Activated CD4-positive, alpha-beta T cell treated with anti-CD3 and anti-CD28 coated beads, Interleukin-2, amount 50 U/mL, for 1 hour (primary cell): ENCODE measurements at regions not wholly inside any gene's neighbourhood (a gene's known extent, or its start where the extent isn't known, plus 50 kb on each side); places are given as distances from the start of the nearest gene placed in this dataset.

Experiments used
- DNase-seq: peaks from one replicate; pipeline ENCODE4 v3.0.0-alpha.2; 2020

DNA sequence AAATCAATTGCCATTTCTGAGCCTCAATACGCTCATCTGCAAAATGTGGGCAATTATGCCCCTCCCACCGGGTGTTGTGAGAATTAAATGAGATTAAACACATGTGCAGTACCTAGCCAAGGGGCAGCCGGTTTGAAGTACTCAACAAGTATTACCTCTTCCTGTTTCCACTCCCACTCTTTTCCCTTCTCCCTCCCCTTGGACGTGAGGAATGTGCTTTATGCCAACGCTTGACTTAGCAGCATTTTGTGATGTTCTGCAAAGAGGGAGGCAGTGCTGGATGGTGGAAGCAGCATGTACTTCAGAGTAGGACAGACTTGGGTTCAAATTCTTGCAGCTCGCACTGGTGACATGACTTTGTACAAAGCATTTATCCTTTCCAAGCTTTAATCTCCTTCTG, 306.0 kb downstream of the BUD13 start:
- no peak for DNase-seq

DNA sequence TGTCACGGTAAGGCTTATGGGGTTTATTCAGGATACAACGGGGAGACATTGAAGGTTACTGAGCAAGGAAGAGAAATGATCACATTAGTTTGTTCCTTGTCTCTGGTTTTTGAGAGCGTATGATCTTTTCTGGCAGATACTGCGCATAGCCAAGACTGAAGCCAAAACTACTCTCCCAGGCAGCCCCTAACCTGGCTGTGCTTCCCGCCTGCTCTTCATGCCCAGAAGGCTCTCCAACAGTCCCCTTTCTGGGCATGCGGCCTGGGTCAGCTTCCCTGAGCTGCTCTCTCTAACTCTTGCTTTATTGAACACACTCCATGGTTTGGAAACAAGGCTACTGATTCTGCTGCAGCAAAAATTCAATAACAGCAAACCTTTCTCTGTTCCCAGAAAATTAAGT, 306.6 kb downstream of the BUD13 start:
- no peak for DNase-seq

GRCh38 chr11:116465056-116465455, 307.7 kb downstream of the BUD13 start:
- no peak for DNase-seq

GRCh38 chr11:116461789-116462188, 311.0 kb downstream of the BUD13 start:
- no peak for DNase-seq

- DNase-seq: no peak
Measured at GRCh38 chr11:116460156-116460920, 312.4 kb downstream of the BUD13 start.

DNA sequence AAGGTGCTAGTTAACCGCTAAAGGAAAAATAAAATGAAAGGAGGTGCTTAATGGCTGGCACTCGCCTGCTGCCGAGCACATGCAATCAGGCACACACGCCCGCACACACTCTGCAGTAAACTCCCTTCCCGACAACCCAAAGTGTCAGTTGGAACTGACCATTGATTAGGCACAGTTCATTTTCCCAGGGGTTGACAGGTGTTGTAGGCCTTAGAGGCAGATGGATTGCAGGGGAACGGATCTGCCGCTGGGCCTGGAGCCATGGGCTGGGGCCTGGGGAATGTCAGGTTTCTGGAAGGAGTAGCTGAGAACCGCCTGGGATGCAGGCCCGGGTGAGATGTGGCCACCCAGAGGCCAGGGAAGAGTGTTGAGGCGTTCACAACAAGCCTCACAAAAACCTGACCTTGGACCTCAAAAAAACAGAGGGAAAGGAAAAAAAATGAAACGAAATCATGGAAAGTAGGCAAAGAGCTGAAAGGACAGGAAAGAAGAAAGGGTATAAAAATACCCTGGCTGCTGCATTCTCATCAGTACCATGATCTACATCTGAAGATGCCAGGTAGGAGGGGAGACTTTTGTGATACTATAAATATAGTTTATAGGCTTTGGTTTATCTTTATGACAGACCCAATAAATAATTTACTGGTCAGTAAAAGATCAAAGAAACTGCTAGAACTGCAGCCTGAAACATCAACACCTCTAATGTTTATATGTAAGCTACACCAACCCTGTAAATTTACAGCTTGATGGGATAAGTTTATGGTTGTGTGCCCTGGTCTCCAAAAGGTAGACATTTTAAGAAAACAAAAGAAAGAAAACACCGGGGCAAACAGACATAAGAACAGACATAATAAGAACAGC, 313.4 kb downstream of the BUD13 start:
- no peak for DNase-seq

DNA sequence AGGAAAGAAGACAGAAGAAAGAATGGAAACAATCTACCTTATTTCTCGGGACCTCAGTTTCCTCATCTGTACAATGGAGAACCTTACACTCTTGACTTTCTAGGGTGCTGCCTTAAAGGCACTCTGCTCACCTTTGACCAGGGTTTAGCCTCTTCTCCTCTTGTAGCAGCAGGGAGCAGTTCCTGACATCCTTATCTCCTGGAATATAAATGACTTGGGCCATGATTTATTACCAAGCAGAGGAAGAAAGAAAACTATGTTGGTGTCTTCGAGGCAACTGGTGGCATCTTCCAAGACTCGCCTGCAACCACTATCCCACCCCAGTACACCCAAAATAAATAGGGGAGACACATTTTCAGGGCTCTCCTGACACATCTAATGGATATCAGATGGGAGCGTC, 314.2 kb downstream of the BUD13 start:
- no peak for DNase-seq

- DNase-seq: no peak
Measured at GRCh38 chr11:116457336-116458007, 315.3 kb downstream of the BUD13 start.

GRCh38 chr11:116454951-116455350, 317.8 kb downstream of the BUD13 start:
- DNase-seq: no peak

DNA sequence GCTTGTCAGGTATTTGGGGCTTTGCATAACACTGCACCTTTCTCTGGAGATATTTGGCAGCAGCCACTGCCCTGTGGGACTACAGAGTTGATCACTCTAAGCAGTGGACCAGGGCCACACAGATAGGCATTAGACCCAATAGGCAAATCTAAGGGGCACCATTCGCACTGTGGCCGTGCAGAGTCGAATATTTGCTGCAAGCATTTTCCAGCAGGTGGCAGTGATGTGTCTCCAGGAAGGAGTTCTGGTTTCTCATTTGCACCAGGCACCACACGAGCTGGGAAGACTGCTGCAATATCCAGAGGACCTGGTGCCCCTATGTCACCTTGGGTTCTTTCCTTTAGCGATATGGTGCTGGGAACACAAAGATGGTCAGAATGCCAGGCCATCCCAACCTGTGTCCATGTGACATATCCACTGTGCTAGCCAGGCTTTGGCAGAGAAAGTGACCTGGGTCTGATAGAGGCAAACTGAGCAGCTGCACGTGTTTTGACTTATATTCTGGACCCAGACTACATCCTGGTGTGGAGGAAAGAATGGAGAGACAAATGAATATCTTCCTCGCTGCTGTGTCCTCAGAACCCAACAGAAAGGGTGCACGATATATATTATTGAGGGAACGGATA, 318.7 kb downstream of the BUD13 start:
- no peak for DNase-seq

- no peak for DNase-seq
Measured at GRCh38 chr11:116452461-116452860, 320.3 kb downstream of the BUD13 start.

DNA sequence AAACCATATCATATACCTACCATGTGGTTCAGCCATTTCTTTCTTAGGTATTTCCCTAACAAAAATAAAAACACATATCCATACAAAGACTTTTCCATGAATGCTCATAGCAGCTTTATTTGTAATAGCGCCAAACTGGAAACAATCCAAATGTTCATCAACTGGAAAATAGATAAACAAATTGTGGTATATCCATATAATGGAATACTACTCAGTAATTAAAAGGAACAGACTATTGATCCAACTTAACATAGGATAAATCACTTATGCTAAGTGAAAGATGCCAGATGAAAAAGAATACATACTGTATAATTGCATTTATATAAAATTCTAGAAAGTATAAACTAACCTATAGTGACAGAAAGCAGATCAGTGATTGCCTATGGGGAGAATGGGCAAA, 323.3 kb downstream of the BUD13 start:
- DNase-seq: no peak

DNA sequence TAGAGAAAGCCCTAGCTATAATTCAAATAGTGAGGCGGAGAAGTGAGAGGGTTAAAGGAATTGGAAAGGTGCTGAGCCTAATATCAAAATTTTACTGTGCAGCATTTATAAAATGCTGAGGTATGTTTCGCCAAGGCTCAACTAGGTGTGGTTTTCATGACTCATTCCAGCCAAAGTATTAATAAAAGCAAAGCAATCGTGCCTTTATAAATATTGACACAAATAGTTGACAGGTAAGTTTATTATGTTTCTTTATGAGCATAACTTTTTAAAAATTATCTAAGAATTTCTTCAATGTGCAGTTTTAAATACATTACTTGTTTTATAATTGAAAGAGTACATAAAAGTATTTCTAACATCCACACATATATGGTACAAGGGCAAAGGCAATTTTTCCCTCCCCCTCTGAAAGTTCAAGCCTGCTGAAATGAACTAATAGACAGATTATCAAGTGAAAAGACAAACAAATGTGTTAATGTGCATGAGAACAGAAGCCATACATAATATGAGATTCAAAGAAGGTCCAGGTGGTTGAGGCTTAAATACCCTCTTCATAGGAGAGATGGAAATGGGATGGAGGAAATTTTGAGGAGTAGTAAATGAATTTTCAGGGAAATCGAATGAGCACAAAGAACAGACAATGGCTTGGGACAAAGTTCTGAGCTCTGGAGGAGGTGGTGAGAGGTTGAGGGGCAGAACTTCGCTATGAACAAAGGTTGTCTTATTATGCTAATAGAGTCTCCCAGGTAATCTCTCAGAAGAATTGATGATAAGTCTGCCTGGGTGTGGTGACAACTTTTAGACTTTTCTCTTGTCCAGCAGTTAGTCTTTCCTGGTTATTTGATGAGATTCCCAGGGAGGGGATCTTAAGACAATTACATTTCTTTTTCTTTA, 326.5 kb downstream of the BUD13 start:
- DNase-seq: no peak

DNA sequence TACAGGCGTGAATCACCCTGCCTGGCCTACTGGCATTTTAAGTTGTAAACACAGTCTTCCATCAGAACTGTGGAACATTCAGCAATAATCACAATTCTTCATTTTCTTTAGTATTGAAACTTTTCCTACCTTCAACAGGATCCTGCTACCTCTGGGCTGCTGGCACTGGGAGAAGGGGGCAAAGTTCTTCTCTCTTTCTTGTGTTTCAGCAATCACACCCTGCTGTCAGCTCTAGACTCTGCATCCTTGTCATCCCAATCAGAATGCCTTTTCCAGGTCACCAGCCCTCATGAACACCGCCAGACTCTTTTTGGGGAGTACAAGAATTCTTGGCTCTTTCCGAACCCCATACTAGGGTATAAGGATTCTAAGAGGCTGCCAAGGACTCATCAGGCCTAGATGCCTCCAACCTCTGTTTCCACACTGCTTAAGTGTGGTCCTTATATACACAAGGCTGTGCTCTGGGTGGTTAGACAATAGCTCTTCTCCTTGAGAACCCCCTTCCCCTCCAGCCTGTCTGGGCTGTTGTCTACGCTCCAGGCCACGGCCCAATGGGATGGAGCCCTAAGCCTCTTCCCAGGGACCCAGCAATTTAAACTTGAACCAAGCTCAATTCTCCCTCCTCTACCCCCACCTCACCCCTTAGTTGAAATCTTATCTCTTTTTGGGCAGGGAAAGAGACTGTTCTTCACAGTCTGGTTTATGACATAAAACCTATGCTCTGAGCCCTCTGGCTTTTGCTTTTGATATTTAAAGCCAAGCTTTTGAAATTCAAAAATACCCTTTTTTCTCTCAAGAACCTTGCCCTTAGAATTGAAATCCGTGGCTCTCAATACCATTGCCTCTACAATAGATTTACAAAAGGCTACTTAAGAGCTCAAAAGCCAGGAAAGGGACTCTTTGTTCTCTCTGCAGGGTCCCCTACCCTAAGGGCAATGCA, 327.4 kb downstream of the BUD13 start:
- no peak for DNase-seq

- DNase-seq: no peak
Measured at GRCh38 chr11:116442238-116442752, 330.5 kb downstream of the BUD13 start.

- no peak for DNase-seq
Measured at GRCh38 chr11:116439361-116439677, 333.5 kb downstream of the BUD13 start.

DNA sequence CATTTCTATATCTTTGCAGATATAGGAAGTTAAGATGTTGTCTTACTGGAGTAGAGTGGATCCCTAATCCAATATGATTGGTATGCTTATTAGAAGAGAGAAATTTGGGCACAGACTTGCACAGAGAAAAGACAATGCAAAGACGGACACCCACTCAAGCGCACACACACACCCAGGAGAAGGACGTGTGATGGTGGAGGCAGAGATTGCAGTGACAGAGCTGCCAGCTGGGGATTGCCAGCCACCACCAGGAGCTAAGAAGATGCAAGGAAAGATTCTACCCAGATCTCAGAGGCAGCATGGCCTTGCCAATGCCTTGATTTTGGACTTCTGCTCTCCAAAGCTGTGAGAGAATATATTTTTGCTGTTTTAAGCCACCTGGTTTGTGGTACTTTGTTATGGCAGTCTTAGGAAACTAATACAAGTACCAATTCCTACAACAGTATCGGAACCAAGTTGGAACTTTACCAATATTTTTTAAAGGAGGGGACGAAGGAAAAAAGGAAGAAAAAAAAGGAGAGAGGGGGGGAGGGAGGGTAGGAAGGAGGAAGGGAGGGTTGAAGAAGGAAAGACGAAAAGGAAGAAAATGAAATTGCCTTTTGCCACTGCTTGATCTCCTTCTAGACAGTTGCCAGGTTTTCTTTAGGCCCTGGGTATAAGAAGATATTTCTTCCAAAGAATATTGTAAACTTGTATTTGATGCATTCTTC, 334.0 kb downstream of the BUD13 start:
- DNase-seq: no peak

DNA sequence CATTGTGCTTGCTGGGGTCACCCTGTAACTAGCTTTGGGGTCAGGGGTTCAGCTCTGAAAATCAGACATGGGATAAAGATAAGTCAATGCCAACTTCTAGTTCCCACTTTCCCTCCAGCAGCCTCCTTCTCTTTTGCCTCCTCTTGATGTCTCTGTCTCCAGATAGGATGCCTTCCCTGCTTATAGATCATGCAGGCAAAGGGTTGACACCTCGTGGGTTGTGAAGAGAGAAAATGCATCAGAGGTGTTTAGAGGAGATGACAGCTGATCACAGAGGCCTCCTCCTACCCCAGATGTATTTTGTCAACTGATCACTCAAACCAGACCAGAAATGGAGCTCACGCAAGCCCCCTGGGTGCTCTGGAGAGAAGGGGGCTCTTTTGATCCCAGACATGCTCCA, 337.8 kb downstream of the BUD13 start:
- DNase-seq: no peak

GRCh38 chr11:116432301-116432700, 340.5 kb downstream of the BUD13 start:
- DNase-seq: no peak

- DNase-seq: no peak
Measured at GRCh38 chr11:116431842-116432241, 340.9 kb downstream of the BUD13 start.
